HEK293T (cell line): ENCODE measurements at regions not wholly inside any gene's neighbourhood (a gene's known extent, or its start where the extent isn't known, plus 50 kb on each side); places are given as distances from the start of the nearest gene placed in this dataset.

ENCODE experiments used
- ARNT ChIP-seq: fragments of 450-650 bp; IDR thresholded peaks from 2 replicates; pipeline ENCODE4 v1.6.1; 2017; ENCODE audit warnings: mild to moderate bottlenecking
- BHLHE40 ChIP-seq: fragments of 450-650 bp; IDR thresholded peaks from 2 replicates; pipeline ENCODE4 v1.6.1; 2016; ENCODE audit warnings: mild to moderate bottlenecking, moderate library complexity, borderline replicate concordance
- ELF4 ChIP-seq: fragments of 450-650 bp; IDR thresholded peaks from 2 replicates; pipeline ENCODE4 v1.6.1; 2017; ENCODE audit warnings: antibody characterized with exemption
- FOXA1 ChIP-seq: fragments of 450-650 bp; IDR thresholded peaks from 2 replicates; pipeline ENCODE4 v1.6.1; 2016; ENCODE audit warnings: mild to moderate bottlenecking
- FOXM1 ChIP-seq: fragments of 450-650 bp; IDR thresholded peaks from 2 replicates; pipeline ENCODE4 v1.6.1; 2017; ENCODE audit warnings: mild to moderate bottlenecking, borderline replicate concordance
- HDGF ChIP-seq: fragments of 450-650 bp; IDR thresholded peaks from 2 replicates; pipeline ENCODE4 v1.6.1; 2017; ENCODE audit warnings: antibody characterized with exemption, borderline replicate concordance
- NFRKB ChIP-seq: fragments of 450-650 bp; IDR thresholded peaks from 2 replicates; pipeline ENCODE4 v1.6.1; 2016; ENCODE audit warnings: mild to moderate bottlenecking, moderate library complexity
- SP1 ChIP-seq: fragments of 450-650 bp; IDR thresholded peaks from 2 replicates; pipeline ENCODE4 v1.6.1; 2017
- SUZ12 ChIP-seq: fragments of 450-650 bp; IDR thresholded peaks from 2 replicates; pipeline ENCODE4 v1.6.1; 2016; ENCODE audit warnings: mild to moderate bottlenecking

DNA sequence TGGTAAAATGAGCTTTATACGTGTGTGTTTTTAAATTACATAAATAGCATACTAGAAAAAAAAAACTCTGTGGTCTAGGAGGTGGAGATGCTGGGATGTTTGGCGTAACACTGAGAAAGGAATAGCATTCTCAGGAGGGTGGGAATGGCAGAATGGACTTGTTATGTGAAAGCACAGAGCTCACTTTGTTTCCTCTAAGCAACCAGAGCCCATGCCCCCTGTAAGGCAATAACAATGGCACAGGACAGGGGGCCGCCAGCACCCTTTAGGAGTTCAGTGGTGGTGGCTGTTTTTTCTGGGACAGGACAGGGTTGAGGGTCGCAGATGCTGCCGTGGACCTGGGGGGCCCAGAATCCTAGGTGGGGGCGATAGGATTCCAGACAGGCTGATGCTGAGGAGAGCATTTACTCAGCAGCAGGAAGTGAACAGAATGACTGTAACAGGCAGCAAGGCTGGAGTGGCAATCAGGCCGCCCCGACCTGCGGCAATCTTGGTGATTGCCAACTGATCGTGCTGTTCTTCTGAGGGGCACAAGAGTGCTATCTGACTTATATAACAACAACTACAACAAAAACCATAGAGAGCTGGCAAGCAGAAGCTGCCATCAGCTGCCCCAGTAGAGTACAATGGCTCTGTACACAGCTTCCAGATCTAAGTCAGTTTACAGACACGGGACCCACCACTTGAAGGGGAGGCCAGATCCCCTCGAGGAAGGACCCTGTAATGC, 160.4 kb downstream of the UACA start:
- no peak for TF ChIP-seq ELF4
- TF ChIP-seq NFRKB, result no peak
- TF ChIP-seq SP1, result no peak
- TF ChIP-seq BHLHE40, result no peak
- TF ChIP-seq ARNT, result no peak
- TF ChIP-seq HDGF, result no peak
- no peak for TF ChIP-seq FOXM1
- no peak for TF ChIP-seq SUZ12
- TF ChIP-seq FOXA1, result no peak
